K562 (cell line): ENCODE measurements at regions not wholly inside any gene's neighbourhood (a gene's known extent, or its start where the extent isn't known, plus 50 kb on each side); places are given as distances from the start of the nearest gene placed in this dataset.

Source experiments
- CBFA2T2 ChIP-seq: fragments of 450-650 bp; conservative IDR thresholded peaks from 2 replicates; pipeline ENCODE4 v1.6.1; 2017; ENCODE audit warnings: mild to moderate bottlenecking
- EP300 ChIP-seq: IDR thresholded peaks from 2 replicates; pipeline ENCODE4 v1.6.1; 2012; ENCODE audit warnings: low read length, improper control_type of control experiment
- NFXL1 ChIP-seq: fragments of 450-650 bp; formaldehyde crosslinking; IDR thresholded peaks from 2 replicates; pipeline ENCODE4 v1.4.0; 2021; ENCODE audit warnings: mild to moderate bottlenecking
- ZNF41 ChIP-seq: fragments of 250-450 bp; sonication (Bioruptor Pico); conservative IDR thresholded peaks from 2 replicates; pipeline ENCODE4 v1.4.0; 2020; ENCODE audit warnings: mild to moderate bottlenecking
- TF ChIP-seq, protein P1 (sequence below), 2 experiments: fragments of 450-650 bp; formaldehyde crosslinking in 1 of 2; IDR thresholded peaks; 2 replicates each; pipeline versions ENCODE4 v1.4.0 to v1.6.1; 2014 to 2020; ENCODE audit warnings: mild to moderate bottlenecking in 2 of 2, borderline replicate concordance in 1 of 2, low read depth in 1 of 2
- TF ChIP-seq, protein P2 (sequence below): fragments of 250-450 bp; sonication (Bioruptor Pico); IDR thresholded peaks from 2 replicates; pipeline ENCODE4 v1.8.0; 2022; ENCODE audit warnings: inconsistent platforms, mild to moderate bottlenecking, moderate library complexity, borderline replicate concordance
- TF ChIP-seq, protein P3 (sequence below): sonication (generic); formaldehyde crosslinking; IDR thresholded peaks from 2 replicates; pipeline ENCODE4 v1.8.1; 2022; ENCODE audit warnings: missing genetic modification reagents

DNA sequence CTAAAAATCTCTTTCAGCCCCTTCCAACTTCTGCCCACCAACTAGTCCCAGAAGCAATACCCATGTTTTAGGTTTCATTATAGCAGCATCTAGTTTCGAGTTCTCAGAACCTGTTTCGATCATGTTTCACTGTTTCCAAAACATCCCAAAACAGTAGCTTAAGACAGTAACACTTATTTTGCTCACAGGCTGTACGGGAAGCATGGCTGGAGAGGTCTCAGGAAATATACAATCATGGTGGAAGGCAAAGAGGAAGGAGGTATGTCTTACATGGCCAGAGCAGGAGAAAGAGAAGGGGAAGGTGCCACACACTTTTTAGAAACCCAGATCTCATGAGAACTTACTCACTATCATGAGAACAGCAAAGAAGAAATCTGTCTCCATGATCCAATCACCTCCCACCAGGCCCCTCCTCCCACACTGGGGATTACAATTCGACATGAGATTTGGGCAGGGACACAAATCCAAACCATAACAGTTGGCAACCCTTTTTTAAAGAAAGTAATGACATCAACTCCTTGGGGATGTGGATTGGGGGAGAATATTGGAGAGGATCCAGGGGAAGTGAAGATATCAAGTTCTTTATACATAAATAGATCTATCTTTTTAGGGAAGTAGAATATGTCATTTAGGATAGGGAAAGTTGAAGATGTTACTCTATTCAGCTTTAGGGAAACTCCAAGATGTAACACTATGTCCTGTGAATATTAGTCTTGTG lies 269.9 kb upstream of the PLEKHG7 start (continued):
- TF ChIP-seq, protein P1, sequence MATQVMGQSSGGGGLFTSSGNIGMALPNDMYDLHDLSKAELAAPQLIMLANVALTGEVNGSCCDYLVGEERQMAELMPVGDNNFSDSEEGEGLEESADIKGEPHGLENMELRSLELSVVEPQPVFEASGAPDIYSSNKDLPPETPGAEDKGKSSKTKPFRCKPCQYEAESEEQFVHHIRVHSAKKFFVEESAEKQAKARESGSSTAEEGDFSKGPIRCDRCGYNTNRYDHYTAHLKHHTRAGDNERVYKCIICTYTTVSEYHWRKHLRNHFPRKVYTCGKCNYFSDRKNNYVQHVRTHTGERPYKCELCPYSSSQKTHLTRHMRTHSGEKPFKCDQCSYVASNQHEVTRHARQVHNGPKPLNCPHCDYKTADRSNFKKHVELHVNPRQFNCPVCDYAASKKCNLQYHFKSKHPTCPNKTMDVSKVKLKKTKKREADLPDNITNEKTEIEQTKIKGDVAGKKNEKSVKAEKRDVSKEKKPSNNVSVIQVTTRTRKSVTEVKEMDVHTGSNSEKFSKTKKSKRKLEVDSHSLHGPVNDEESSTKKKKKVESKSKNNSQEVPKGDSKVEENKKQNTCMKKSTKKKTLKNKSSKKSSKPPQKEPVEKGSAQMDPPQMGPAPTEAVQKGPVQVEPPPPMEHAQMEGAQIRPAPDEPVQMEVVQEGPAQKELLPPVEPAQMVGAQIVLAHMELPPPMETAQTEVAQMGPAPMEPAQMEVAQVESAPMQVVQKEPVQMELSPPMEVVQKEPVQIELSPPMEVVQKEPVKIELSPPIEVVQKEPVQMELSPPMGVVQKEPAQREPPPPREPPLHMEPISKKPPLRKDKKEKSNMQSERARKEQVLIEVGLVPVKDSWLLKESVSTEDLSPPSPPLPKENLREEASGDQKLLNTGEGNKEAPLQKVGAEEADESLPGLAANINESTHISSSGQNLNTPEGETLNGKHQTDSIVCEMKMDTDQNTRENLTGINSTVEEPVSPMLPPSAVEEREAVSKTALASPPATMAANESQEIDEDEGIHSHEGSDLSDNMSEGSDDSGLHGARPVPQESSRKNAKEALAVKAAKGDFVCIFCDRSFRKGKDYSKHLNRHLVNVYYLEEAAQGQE (IDR thresholded peaks at IDR 0.05; ENCODE audit: borderline replicate concordance) = no peak
- TF ChIP-seq, protein P1 (CRISPR knock-in tag; IDR thresholded peaks at IDR 0.05; ENCODE audit: low read depth) = no peak
- TF ChIP-seq CBFA2T2 (no peak), EP300 (no peak), NFXL1 (CRISPR knock-in tag) (no peak), ZNF41 (no peak)
- TF ChIP-seq, protein P2, sequence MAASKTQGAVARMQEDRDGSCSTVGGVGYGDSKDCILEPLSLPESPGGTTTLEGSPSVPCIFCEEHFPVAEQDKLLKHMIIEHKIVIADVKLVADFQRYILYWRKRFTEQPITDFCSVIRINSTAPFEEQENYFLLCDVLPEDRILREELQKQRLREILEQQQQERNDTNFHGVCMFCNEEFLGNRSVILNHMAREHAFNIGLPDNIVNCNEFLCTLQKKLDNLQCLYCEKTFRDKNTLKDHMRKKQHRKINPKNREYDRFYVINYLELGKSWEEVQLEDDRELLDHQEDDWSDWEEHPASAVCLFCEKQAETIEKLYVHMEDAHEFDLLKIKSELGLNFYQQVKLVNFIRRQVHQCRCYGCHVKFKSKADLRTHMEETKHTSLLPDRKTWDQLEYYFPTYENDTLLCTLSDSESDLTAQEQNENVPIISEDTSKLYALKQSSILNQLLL (CRISPR knock-in tag) = no peak
- TF ChIP-seq, protein P3, sequence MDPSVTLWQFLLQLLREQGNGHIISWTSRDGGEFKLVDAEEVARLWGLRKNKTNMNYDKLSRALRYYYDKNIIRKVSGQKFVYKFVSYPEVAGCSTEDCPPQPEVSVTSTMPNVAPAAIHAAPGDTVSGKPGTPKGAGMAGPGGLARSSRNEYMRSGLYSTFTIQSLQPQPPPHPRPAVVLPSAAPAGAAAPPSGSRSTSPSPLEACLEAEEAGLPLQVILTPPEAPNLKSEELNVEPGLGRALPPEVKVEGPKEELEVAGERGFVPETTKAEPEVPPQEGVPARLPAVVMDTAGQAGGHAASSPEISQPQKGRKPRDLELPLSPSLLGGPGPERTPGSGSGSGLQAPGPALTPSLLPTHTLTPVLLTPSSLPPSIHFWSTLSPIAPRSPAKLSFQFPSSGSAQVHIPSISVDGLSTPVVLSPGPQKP (CRISPR knock-in tag) = no peak
